ENCODE measurements at regions not wholly inside any gene's neighbourhood (a gene's known extent, or its start where the extent isn't known, plus 50 kb on each side); places are given as distances from the start of the nearest gene placed in this dataset.
"Not testable (repeated sequence)": the region's sequence is repeated elsewhere in the genome, so short reads cannot be mapped to it uniquely, and the experiment has no call there.

- no peak for DNase-seq (ENCODE audit: low spot score)
Observed at GRCh38 chr7:118938845-118939244, 714.3 kb downstream of the ANKRD7 start.

GRCh38 chr7:118944271-118944670 lies 719.8 kb downstream of the ANKRD7 start:
- DNase-seq (ENCODE audit: low spot score): no peak

GRCh38 chr7:118945911-118946682 lies 721.6 kb downstream of the ANKRD7 start:
- DNase-seq (ENCODE audit: low spot score): no peak

- DNase-seq (ENCODE audit: low spot score): no peak
Observed at GRCh38 chr7:118948508-118948907, 724.0 kb downstream of the ANKRD7 start.

GRCh38 chr7:118949031-118949430 lies 724.5 kb downstream of the ANKRD7 start:
- DNase-seq (ENCODE audit: low spot score): no peak

- not testable (repeated sequence) for DNase-seq (ENCODE audit: low spot score)
Observed at GRCh38 chr7:118956285-118956684, 731.8 kb downstream of the ANKRD7 start.

GRCh38 chr7:118969370-118969769 lies 744.9 kb downstream of the ANKRD7 start:
- no peak for DNase-seq (ENCODE audit: low spot score)

DNA sequence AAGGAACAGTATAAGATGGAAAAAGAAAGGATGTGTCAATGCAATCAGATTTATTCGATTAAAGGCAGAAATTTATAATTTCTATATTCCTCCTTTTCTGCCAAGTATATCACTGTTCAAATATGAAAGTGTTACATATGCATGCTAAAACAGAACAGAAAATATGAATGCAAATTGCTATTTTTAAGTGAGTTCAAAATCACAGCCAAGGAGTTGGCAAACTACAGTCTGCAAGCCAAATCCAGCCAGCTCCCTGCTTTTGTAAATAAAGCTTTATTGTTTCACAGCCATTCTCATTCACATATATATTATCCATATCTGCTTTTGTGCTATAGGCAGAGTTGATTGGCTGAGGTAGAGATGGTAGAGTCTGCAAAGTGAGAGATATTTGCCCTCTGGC lies 747.2 kb downstream of the ANKRD7 start:
- DNase-seq (ENCODE audit: low spot score): no peak

GRCh38 chr7:118974836-118975235 lies 750.3 kb downstream of the ANKRD7 start:
- DNase-seq (ENCODE audit: low spot score): no peak

DNA sequence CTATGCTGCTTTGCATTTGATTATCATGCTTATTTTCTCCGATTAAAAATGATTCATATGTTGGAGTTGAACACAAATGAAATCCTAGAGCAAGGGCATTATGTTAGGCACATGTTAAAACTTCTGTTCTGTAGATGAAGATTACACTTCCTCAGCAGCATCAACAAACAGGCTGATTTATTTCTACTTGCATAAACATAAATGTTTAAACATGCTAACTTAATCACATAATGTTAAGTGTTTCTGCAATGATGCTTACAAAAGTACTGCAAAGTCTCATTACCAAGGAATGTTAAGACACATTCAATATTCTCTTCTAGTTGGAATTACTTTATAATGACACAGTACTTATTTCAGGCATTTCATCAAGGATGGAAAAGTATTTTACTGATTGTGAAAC lies 770.8 kb downstream of the ANKRD7 start:
- DNase-seq (ENCODE audit: low spot score): no peak

- DNase-seq (ENCODE audit: low spot score): no peak
Observed at GRCh38 chr7:119007236-119007635, 782.7 kb downstream of the ANKRD7 start.

- no peak for DNase-seq (ENCODE audit: low spot score)
Observed at GRCh38 chr7:119010635-119011034, 786.1 kb downstream of the ANKRD7 start.

DNA sequence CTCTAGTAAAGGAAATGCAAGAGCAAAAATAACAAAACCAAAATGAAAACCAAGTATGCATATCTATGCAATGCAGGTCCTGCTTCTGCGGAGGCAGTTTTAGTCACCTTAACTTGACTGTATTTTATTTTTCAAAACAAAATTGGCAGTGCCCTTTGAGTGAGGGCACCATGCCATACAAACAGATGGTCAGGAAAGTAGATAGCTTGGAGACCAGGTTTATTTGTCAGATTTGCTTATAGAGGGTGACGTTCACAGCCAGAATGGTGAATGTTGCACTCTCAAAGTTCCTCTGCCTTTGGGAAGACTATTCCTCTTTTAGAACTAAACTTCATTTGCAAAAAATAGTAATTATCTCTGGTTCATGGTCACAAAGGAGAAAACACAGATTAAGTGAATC lies 801.9 kb downstream of the ANKRD7 start:
- no peak for DNase-seq (ENCODE audit: low spot score)

DNA sequence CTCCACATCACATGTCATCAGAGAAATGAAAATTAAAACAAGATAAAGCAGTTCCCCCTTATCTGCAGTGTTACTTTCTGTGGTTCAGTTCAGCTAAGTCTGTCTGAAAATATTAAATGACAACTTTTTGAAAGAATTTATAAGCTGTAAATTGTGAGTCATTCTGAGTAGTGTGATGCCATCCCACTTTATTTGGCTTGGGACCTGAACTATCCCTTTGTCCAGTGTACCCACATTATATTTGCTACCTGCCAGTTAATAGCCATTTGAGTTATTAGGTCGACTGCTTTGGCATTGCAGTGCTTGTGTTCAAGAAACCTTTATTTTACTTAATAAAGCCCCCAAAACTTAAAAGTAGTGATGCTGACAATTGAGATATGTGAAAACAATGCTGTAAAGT lies 804.2 kb downstream of the ANKRD7 start:
- no peak for DNase-seq (ENCODE audit: low spot score)

DNA sequence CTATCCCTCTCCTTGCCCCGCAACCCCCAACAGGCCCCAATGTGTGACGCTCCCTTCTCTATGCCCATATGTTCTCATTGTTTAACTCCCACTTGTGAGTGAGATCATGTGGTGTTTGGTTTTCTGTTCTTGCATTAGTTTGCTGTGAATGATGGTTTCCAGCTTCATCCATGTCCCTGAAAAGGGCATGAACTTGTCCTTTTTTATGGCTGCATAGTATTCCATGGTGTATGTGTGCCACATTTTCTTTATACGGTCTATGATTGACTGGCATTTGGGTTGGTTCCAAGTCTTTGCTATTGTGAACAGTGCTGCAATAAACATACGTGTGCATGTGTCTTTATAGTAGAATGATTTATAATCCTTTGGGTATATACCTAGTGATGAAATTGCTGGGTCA lies 807.6 kb downstream of the ANKRD7 start:
- DNase-seq (ENCODE audit: low spot score): not testable (repeated sequence)

DNA sequence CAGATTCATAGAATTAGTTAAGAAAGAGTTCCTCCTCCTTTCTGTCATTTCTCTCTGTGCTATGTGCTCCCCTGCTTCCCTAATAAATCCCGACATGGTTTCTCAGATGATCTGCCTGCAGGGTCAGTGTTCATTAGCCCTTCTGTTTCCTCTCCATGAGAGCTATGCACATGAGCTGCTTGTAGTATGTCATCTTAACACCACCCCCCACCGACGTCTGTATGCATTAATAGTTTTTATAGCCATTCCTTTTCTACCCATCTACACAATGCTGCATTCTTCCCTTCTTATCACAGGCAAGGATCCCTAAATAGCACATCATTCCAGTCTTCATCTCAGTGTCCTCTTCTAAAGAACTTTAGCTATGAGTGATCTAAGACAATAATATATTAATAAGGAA lies 809.1 kb downstream of the ANKRD7 start:
- DNase-seq (ENCODE audit: low spot score): no peak

DNA sequence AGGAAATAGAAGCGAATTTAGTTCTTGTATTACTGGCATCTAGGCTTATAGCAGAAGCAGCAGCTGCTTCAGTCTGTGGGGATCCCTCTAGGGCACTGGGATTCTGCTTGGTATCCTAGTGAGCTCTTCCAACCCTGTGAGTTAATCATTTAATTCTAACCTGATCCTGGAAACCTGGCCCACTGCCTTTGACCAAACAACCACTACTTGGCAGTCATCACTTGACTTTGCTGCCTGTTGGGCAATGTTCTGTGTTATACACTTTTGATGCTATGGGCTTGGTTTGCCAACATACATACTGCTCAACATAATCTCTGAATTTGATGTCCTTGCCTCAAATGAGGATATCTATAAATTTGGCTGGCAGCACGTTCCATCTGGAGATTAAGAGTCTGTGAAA lies 813.4 kb downstream of the ANKRD7 start:
- DNase-seq (ENCODE audit: low spot score): no peak

- DNase-seq (ENCODE audit: low spot score): no peak
Observed at GRCh38 chr7:119046068-119046467, 821.6 kb downstream of the ANKRD7 start.

DNA sequence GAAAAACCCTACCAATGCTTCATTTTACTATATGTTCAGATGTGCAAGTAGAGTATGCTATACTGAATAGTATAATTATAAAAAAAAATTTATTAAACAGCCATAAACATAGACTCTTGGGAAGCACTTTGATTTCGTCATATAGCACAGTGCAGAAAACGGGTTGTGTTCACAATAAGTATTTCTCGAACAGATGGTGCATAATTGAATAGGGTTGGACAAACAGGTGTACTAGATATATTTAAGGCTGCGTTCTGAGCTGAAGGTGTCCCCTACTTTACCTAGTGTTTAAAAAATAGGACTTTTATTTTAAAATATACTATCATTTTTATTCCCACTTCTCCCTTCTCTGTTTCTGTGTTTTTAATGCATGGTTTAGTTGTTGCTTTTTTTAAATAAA lies 841.5 kb downstream of the ANKRD7 start:
- DNase-seq (ENCODE audit: low spot score): no peak

DNA sequence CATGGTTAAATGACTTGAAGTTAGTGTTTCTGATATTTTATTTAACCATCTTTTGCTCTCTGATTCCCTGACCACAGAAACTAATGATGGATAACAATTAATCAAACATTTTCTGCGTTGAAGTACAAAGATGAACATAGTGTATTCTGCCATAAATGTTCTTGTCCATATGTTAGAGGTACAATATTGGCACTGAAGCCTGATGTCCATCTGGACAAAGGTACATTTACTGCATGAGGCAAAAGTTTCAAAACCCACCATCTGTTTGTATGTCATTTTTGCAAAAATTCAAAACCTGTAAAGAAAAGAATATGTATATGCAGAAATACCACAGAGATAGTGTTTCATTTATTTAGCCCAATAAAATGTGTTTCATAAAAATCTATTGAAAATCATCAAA lies 861.5 kb downstream of the ANKRD7 start:
- no peak for DNase-seq (ENCODE audit: low spot score)

DNA sequence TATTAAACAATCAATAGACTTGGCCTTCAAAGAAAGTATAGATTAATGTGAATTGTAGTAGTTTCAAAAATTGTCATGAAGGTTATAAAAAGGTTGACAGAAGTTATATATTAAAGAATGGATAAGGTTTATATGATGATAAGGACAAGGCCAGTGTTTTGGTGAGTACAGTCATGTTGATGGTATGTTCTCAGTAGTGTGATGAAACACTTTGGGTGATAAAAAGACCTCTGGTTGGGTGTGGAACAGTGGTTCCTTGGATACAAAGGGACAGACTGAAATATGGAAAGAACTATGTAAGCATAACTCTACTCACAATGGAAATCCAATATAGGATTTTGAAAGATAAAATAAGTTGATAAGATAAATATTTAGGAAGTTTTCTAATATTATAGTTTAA lies 866.3 kb downstream of the ANKRD7 start:
- no peak for DNase-seq (ENCODE audit: low spot score)

DNA sequence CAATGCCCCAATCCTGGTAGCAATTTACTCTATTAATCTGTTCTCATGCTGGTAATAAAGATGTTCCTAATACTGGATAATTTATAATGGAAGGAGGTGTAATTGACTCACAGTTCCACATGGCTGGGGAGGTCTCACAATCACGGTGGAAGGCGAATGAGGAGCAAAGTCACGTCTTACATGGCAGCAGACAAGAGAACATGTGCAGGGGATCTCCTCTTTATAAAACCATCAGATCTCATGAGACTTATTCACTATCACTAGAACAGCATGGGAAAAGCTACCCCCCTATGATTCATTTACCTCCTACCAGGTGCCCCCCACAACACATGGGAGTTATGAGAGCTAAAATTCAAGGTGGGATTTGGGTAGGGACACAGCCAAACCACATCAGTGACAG lies 872.2 kb downstream of the ANKRD7 start:
- DNase-seq (ENCODE audit: low spot score): no peak

DNA sequence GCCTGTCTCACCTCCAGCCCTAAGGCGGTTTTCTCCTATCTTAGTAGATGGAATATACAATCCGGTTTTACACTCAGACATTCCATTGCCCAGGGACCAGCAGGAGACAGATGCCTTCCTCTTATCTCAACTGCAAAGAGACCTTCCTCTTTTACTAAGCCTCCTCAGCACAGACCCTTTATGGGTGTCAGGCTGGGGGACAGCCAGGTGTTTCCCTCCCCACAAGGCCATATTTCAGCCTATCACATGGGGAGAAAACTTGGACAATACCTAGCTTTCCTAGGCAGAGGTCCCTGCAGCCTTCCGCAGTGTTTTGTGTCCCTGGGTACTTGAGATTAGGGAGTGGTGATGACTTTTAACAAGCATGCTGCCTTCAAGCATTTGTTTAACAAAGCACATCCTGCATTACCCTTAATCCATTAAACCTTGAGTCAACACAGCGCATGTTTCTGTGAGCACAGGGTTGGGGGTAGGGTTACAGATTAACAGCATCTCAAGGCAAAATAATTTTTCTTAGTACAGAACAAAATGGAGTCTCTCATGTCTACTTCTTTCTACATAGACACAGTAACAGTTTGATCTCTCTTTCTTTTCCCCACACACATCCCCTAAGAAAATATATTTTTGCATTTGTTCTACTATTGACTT lies 876.2 kb downstream of the ANKRD7 start:
- not testable (repeated sequence) for DNase-seq (ENCODE audit: low spot score)

GRCh38 chr7:119102291-119102690 lies 877.8 kb downstream of the ANKRD7 start:
- DNase-seq (ENCODE audit: low spot score): no peak

All from COLO829 (cell line).